ENCODE measurements at regions not wholly inside any gene's neighbourhood (a gene's known extent, or its start where the extent isn't known, plus 50 kb on each side); places are given as distances from the start of the nearest gene placed in this dataset.

DNA sequence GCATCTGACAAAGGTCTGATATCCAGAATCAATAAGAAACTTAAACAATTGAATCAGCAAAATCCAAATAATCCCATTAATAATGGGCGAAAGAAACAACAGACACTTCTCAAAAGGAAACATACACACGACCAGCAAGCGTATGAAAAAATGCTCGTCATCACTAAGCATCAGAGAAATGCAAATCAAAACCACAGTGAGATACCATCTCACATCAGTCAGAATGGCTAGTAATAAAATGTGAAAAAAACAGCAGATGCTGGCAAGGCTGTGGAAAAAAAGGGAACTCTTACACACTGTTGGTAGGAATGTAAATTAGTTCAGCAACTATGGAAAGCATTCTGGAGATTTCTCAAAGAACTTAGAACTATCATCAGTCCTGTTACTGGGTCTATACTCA lies 496.7 kb downstream of the SH2D4B start:
- 58 to 73% (median 59%) methylated on average over 4 of the region's 4 CpGs for WGBS, 4 donors
- ATAC-seq (no peak), DNase-seq (no peak)
- Histone ChIP-seq H3K4me3 (no peak overlapping the region), H3K27ac (no peak overlapping the region), H3K4me1 (no peaks in the 10 kb centered on the region), H3K36me3 (no peaks in the 10 kb centered on the region), H3K9me3 (peaks cover 0 to 20% (median 0%) of the 10 kb centered on the region in 12 donors), H3K27me3 (no peaks in the 10 kb centered on the region)
- TF ChIP-seq, protein P1, sequence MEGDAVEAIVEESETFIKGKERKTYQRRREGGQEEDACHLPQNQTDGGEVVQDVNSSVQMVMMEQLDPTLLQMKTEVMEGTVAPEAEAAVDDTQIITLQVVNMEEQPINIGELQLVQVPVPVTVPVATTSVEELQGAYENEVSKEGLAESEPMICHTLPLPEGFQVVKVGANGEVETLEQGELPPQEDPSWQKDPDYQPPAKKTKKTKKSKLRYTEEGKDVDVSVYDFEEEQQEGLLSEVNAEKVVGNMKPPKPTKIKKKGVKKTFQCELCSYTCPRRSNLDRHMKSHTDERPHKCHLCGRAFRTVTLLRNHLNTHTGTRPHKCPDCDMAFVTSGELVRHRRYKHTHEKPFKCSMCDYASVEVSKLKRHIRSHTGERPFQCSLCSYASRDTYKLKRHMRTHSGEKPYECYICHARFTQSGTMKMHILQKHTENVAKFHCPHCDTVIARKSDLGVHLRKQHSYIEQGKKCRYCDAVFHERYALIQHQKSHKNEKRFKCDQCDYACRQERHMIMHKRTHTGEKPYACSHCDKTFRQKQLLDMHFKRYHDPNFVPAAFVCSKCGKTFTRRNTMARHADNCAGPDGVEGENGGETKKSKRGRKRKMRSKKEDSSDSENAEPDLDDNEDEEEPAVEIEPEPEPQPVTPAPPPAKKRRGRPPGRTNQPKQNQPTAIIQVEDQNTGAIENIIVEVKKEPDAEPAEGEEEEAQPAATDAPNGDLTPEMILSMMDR (IDR thresholded peaks at IDR 0.05), result no peak
- TF ChIP-seq POLR2A (IDR thresholded peaks at IDR 0.05), result no peak
- intact Hi-C loops (cut with DNase I), result no loop called here

DNA sequence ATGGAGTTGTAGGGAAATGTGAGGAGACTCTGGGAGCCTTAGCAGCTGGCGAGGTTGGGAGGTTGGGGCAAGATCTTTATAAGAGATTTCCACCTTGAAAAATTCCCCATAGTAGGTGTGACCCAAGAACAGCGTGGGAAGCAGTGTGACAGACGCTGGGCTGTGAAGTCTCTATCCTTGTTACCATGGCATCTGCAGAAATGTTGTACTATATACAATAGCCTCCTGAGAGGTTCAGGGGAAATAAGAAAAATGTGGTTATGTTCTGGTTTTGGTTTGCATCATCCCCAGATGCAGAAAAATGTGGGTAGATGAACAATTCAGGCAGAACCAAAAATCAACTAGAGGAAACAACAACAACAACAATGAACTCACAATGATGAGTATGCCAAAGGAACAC lies 498.6 kb downstream of the SH2D4B start:
- no peak for TF ChIP-seq POLR2A (IDR thresholded peaks at IDR 0.05)
- TF ChIP-seq, protein P1 (IDR thresholded peaks at IDR 0.05), result no peak
- Histone ChIP-seq H3K9me3 (peaks cover 0 to 20% (median 0%) of the 10 kb centered on the region in 12 donors), H3K36me3 (no peaks in the 10 kb centered on the region), H3K27ac (no peak overlapping the region), H3K4me1 (no peaks in the 10 kb centered on the region), H3K27me3 (no peaks in the 10 kb centered on the region), H3K4me3 (no peak overlapping the region)
- no peak for DNase-seq
- intact Hi-C loops (cut with DNase I), result no loop called here
- no peak for ATAC-seq
- 61 to 67% (median 63%) methylated on average over 3 of the region's 3 CpGs for WGBS, 4 donors

DNA sequence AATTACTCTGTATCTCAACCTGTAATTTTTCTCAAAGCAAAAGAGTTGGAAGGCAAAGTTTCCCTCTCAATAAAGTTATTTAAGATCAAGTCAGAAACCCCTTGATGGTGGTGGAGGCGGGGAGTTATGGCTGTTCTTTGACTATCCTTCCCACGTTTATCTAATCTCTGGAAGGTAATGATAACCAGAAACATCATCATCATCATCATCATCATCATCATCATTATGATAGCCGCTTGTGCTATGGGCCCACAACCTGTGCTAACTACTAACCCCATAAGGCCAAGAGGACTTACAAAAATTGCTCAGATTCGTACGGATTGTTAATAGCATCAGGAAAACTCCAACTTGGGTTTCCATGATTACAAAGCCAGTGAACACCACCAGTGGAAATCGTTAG lies 502.3 kb downstream of the SH2D4B start:
- Histone ChIP-seq H3K27me3 (no peaks in the 10 kb centered on the region), H3K4me3 (no peak overlapping the region), H3K9me3 (peaks cover 0 to 16% (median 0%) of the 10 kb centered on the region in 12 donors), H3K27ac (no peak overlapping the region), H3K4me1 (no peaks in the 10 kb centered on the region), H3K36me3 (no peaks in the 10 kb centered on the region)
- intact Hi-C loops (cut with DNase I), result no loop called here
- WGBS, 4 donors, result 77 to 80% (median 79%) methylated on average over 6 of the region's 6 CpGs
- ATAC-seq (no peak), DNase-seq (no peak)
- no peak for TF ChIP-seq POLR2A (IDR thresholded peaks at IDR 0.05)
- TF ChIP-seq, protein P1 (IDR thresholded peaks at IDR 0.05), result no peak

DNA sequence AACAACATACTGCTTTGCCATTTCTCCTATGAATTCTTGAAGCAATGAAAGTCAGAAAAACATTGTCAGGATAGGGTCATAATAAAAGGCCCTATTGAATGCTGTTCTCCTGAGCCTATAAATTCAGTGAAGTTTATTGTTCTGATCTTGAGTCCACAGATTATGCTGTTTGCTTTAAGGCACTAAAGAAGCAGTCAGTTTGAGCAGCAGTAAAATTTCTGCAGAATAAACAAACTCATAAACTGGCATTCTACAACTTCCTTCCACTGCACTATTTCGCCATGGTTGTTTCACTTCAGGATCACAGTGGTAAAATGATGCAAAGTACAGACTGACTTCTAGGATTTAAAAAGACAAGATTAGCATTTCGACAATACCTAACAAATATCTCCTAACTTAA lies 503.2 kb downstream of the SH2D4B start:
- intact Hi-C loops (cut with DNase I), result no loop called here
- no peak for TF ChIP-seq POLR2A (IDR thresholded peaks at IDR 0.05)
- TF ChIP-seq, protein P1 (IDR thresholded peaks at IDR 0.05), result no peak
- ATAC-seq, result no peak
- Histone ChIP-seq H3K27ac (no peak overlapping the region), H3K9me3 (peaks cover 0 to 16% (median 0%) of the 10 kb centered on the region in 12 donors), H3K4me3 (no peak overlapping the region), H3K36me3 (no peaks in the 10 kb centered on the region), H3K4me1 (no peaks in the 10 kb centered on the region), H3K27me3 (no peaks in the 10 kb centered on the region)
- no peak for DNase-seq
- 67 to 84% (median 72%) methylated on average over 2 of the region's 2 CpGs for WGBS, 4 donors
